K562 (cell line): ENCODE measurements at regions not wholly inside any gene's neighbourhood (a gene's known extent, or its start where the extent isn't known, plus 50 kb on each side); places are given as distances from the start of the nearest gene placed in this dataset.

ENCODE experiments used
- CBFA2T2 ChIP-seq: fragments of 450-650 bp; conservative IDR thresholded peaks from 2 replicates; pipeline ENCODE4 v1.6.1; 2017; ENCODE audit warnings: mild to moderate bottlenecking
- ETV1 ChIP-seq: fragments of 450-650 bp; conservative IDR thresholded peaks from 2 replicates; pipeline ENCODE4 v1.6.1; 2016; ENCODE audit warnings: missing genetic modification characterization, control low read depth, low read depth, missing compliant biosample characterization
- HDAC1 ChIP-seq, 2 experiments: fragments of 450-650 bp; IDR thresholded peaks; 2 replicates each; pipeline ENCODE4 v1.6.1; 2016 to 2017; ENCODE audit warnings: inconsistent platforms in 1 of 2, mild to moderate bottlenecking in 1 of 2, moderate library complexity in 1 of 2
- MAZ ChIP-seq, 2 experiments: fragments of 450-650 bp in 1 of 2; sonication (generic) in 1 of 2; formaldehyde crosslinking; IDR thresholded peaks in 1 of 2; conservative IDR thresholded peaks in 1 of 2; 2 replicates each; pipeline versions ENCODE4 v1.4.0 to v1.5.0; 2020; ENCODE audit warnings: mild to moderate bottlenecking in 1 of 2, missing genetic modification reagents in 1 of 2
- MTA2 ChIP-seq: fragments of 450-650 bp; IDR thresholded peaks from 2 replicates; pipeline ENCODE4 v1.6.1; 2016; ENCODE audit warnings: low read depth
- RAD21 ChIP-seq, 2 experiments: fragments of 250-450 bp in 1 of 2; fragments of 450-650 bp in 1 of 2; sonication (Bioruptor Pico) in 1 of 2; formaldehyde crosslinking in 1 of 2; IDR thresholded peaks in 1 of 2; conservative IDR thresholded peaks in 1 of 2; 2 replicates each; pipeline versions ENCODE4 v1.4.0 to v1.8.0; 2020 to 2022; ENCODE audit warnings: mild to moderate bottlenecking in 2 of 2, moderate library complexity in 1 of 2
- RCOR1 ChIP-seq, 2 experiments: IDR thresholded peaks; 2 replicates each; pipeline ENCODE4 v1.6.1; 2012; ENCODE audit warnings: low read depth in 2 of 2, low read length in 2 of 2, borderline replicate concordance in 1 of 2, improper control_type of control experiment in 1 of 2
- SMAD4 ChIP-seq: fragments of 250-450 bp; sonication (Bioruptor Pico); conservative IDR thresholded peaks from 2 replicates; pipeline ENCODE4 v1.8.0; 2021; ENCODE audit warnings: inconsistent platforms, mild to moderate bottlenecking, moderate library complexity
- SMARCE1 ChIP-seq: fragments of 450-650 bp; IDR thresholded peaks from 2 replicates; pipeline ENCODE4 v1.7.1; 2016; ENCODE audit warnings: mild to moderate bottlenecking
- TCF3 ChIP-seq: sonication (generic); formaldehyde crosslinking; IDR thresholded peaks from 2 replicates; pipeline ENCODE4 v1.4.0; 2020; ENCODE audit warnings: mild to moderate bottlenecking, missing genetic modification reagents
- ZNF766 ChIP-seq: fragments of 200-800 bp; sonication (Bioruptor generic); conservative IDR thresholded peaks from 2 replicates; pipeline ENCODE4 v1.6.1; 2016; ENCODE audit warnings: missing genetic modification characterization, missing compliant biosample characterization

GRCh38 chr9:63342528-63342927, 1942.5 kb downstream of the FOXD4L5 start (continued):
- TF ChIP-seq MTA2 = 0 out of 2 replicates have a peak, but pooled peaks have one; percentile 27
- peak; percentile 50; the same call in 1 of the 2 replicates for TF ChIP-seq CBFA2T2
- peak; percentile 69 for TF ChIP-seq TCF3 (CRISPR knock-in tag)
- TF ChIP-seq ETV1 = peak; percentile 50; the same call in 1 of the 2 replicates
- peak in 1 of 2 experiments; percentile 33; a peak in 1 of 4 replicates for TF ChIP-seq RAD21 (CRISPR knock-in tag; conservative IDR thresholded peaks at IDR 0.05 in 1 of 2, IDR thresholded peaks at IDR 0.05 in 1 of 2)
- 0 out of 4 replicates have a peak, but pooled peaks of 1 of the 2 experiments have one; percentile 8 for TF ChIP-seq RCOR1 (IDR thresholded peaks at IDR 0.05; ENCODE audit: borderline replicate concordance in 1 of 2, low read depth in 2 of 2, low read length in 2 of 2)
- TF ChIP-seq SMARCE1 = peak; percentile 53; the same call in 1 of the 2 replicates
- TF ChIP-seq ZNF766 = 0 out of 2 replicates have a peak, but pooled peaks have one; percentile 22
- 0 out of 2 replicates have a peak, but pooled peaks have one; percentile 43 for TF ChIP-seq SMAD4 (CRISPR knock-in tag)
- 0 out of 4 replicates have a peak, but pooled peaks of 1 of the 2 experiments have one; percentile 16 for TF ChIP-seq HDAC1 (IDR thresholded peaks at IDR 0.05)
- TF ChIP-seq MAZ (CRISPR knock-in tag; conservative IDR thresholded peaks at IDR 0.05 in 1 of 2, IDR thresholded peaks at IDR 0.05 in 1 of 2) = 0 out of 4 replicates have a peak, but pooled peaks of 1 of the 2 experiments have one; percentile 14
- TF ChIP-seq, all 486 proteins: peak for 26; not testable (repeated sequence) for 460
